ENCODE measurements at regions not wholly inside any gene's neighbourhood (a gene's known extent, or its start where the extent isn't known, plus 50 kb on each side); places are given as distances from the start of the nearest gene placed in this dataset.

GRCh38 chr12:132439333-132439904 is 50.5 kb upstream of the FBRSL1 start:
- DNase-seq: peak; percentile 74

- no peak for DNase-seq
These were observed 51.2 kb upstream of the FBRSL1 start for GRCh38 chr12:132438726-132439125.

GRCh38 chr12:132437943-132438700 is 51.8 kb upstream of the FBRSL1 start:
- peak; percentile 69 for DNase-seq

- DNase-seq: no peak
These were observed 52.6 kb upstream of the FBRSL1 start for GRCh38 chr12:132437252-132437932.

- no peak for DNase-seq
These were observed 53.1 kb upstream of the FBRSL1 start for GRCh38 chr12:132436791-132437251.

GRCh38 chr12:132435486-132436187 is 54.3 kb upstream of the FBRSL1 start:
- no peak for DNase-seq

- DNase-seq: no peak
These were observed 56.1 kb upstream of the FBRSL1 start for GRCh38 chr12:132433641-132434395.

- DNase-seq: no peak
These were observed 57.0 kb upstream of the FBRSL1 start for GRCh38 chr12:132432721-132433577.

- DNase-seq: no peak
These were observed 57.7 kb upstream of the FBRSL1 start for GRCh38 chr12:132432126-132432705.

GRCh38 chr12:132430838-132431774 is 58.8 kb upstream of the FBRSL1 start:
- DNase-seq: no peak

GRCh38 chr12:132429946-132430643 is 59.9 kb upstream of the FBRSL1 start:
- DNase-seq: peak; percentile 76

- DNase-seq: no peak
These were observed 60.4 kb upstream of the FBRSL1 start for GRCh38 chr12:132429602-132429945.

GRCh38 chr12:132428936-132429601 is 60.9 kb upstream of the FBRSL1 start:
- DNase-seq: no peak

- DNase-seq: no peak
These were observed 61.7 kb upstream of the FBRSL1 start for GRCh38 chr12:132427999-132428935.

GRCh38 chr12:132427174-132427768 is 62.7 kb upstream of the FBRSL1 start:
- DNase-seq: no peak

GRCh38 chr12:132426349-132427173 is 63.4 kb upstream of the FBRSL1 start:
- DNase-seq: no peak
